SK-N-MC (cell line): ENCODE measurements at regions not wholly inside any gene's neighbourhood (a gene's known extent, or its start where the extent isn't known, plus 50 kb on each side); places are given as distances from the start of the nearest gene placed in this dataset.
"Not testable (repeated sequence)": the region's sequence is repeated elsewhere in the genome, so short reads cannot be mapped to it uniquely, and the experiment has no call there.

Experiments used
- DNase-seq: peaks from one replicate; pipeline ENCODE4 v3.0.0-alpha.2; 2011; ENCODE audit warnings: low read depth, low spot score
- H3K27ac ChIP-seq: fragments of 200-600 bp; sonication (generic); 2 replicates; pipeline ENCODE4 v1.5.1; 2016; ENCODE audit warnings: mixed run types
- H3K36me3 ChIP-seq: fragments of 200-600 bp; sonication (generic); 2 replicates; pipeline ENCODE4 v1.6.1; 2017; ENCODE audit warnings: antibody characterized with exemption, low read length, mixed read lengths; ENCODE audit not compliant: insufficient read depth
- H3K4me3 ChIP-seq: fragments of 200-600 bp; sonication (generic); 2 replicates; pipeline ENCODE4 v1.5.1; 2016
- H3K9ac ChIP-seq: fragments of 200-600 bp; sonication (generic); 2 replicates; pipeline ENCODE4 v1.8.0; 2017; ENCODE audit warnings: mixed run types, mixed read lengths; ENCODE audit not compliant: insufficient read length
- H3K9me3 ChIP-seq: fragments of 200-600 bp; sonication (generic); 2 replicates; pipeline ENCODE4 v1.6.1; 2017; ENCODE audit warnings: low read depth, mild to moderate bottlenecking, antibody characterized with exemption, low read length, moderate library complexity, mixed read lengths
- EZH2 ChIP-seq: fragments of 200-600 bp; sonication (generic); IDR thresholded peaks from one replicate; pipeline ENCODE4 v1.6.1; 2017; ENCODE audit warnings: antibody characterized with exemption
- FOXP2 ChIP-seq: optimal IDR thresholded peaks from 2 replicates; pipeline ENCODE3; 2011; ENCODE audit warnings: mild to moderate bottlenecking, moderate library complexity; ENCODE audit not compliant: insufficient read depth; ENCODE audit errors: extremely low read length, control extremely low read depth
- POLR2AphosphoS5 ChIP-seq: IDR thresholded peaks from 2 replicates; pipeline ENCODE4 v1.6.1; 2012; ENCODE audit warnings: mild to moderate bottlenecking, low read depth, low read length, borderline replicate concordance

- no peak for TF ChIP-seq EZH2
- no peak for TF ChIP-seq POLR2AphosphoS5
- TF ChIP-seq FOXP2 = no peak
- no peak overlapping the region for H3K9ac ChIP-seq
- no peak overlapping the region for H3K27ac ChIP-seq
- no peak for DNase-seq
- no peak overlapping the region for H3K4me3 ChIP-seq
- no peaks in the 10 kb centered on the region for H3K36me3 ChIP-seq
- no peaks in the 10 kb centered on the region for H3K9me3 ChIP-seq
Measured at GRCh38 chr11:11210446-11210845, 142.6 kb downstream of the CSNK2A3 start.

GRCh38 chr11:11209967-11210366 is 143.1 kb downstream of the CSNK2A3 start:
- no peak overlapping the region for H3K4me3 ChIP-seq
- H3K27ac ChIP-seq = no peak overlapping the region
- no peak for DNase-seq
- H3K9ac ChIP-seq = no peak overlapping the region
- no peak for TF ChIP-seq EZH2
- H3K36me3 ChIP-seq = no peaks in the 10 kb centered on the region
- no peaks in the 10 kb centered on the region for H3K9me3 ChIP-seq

- no peaks in the 10 kb centered on the region for H3K36me3 ChIP-seq
- H3K4me3 ChIP-seq = no peak overlapping the region
- no peak overlapping the region for H3K9ac ChIP-seq
- no peak overlapping the region for H3K27ac ChIP-seq
- no peaks in the 10 kb centered on the region for H3K9me3 ChIP-seq
- TF ChIP-seq FOXP2 (no peak), EZH2 (no peak), POLR2AphosphoS5 (no peak)
- DNase-seq = no peak
Measured at GRCh38 chr11:11208994-11209393, 144.1 kb downstream of the CSNK2A3 start.

- no peak overlapping the region for H3K4me3 ChIP-seq
- no peaks in the 10 kb centered on the region for H3K36me3 ChIP-seq
- no peak overlapping the region for H3K27ac ChIP-seq
- no peak for DNase-seq
- no peaks in the 10 kb centered on the region for H3K9me3 ChIP-seq
- no peak overlapping the region for H3K9ac ChIP-seq
- TF ChIP-seq POLR2AphosphoS5 (no peak), EZH2 (no peak), FOXP2 (no peak)
Measured at GRCh38 chr11:11207428-11207827, 145.6 kb downstream of the CSNK2A3 start.

GRCh38 chr11:11206484-11206883 is 146.6 kb downstream of the CSNK2A3 start:
- H3K27ac ChIP-seq = no peak overlapping the region
- TF ChIP-seq FOXP2 (no peak), POLR2AphosphoS5 (no peak), EZH2 (peak; percentile 20)
- no peaks in the 10 kb centered on the region for H3K36me3 ChIP-seq
- no peak for DNase-seq
- H3K4me3 ChIP-seq = no peak overlapping the region
- H3K9ac ChIP-seq = no peak overlapping the region
- no peaks in the 10 kb centered on the region for H3K9me3 ChIP-seq

- no peak for TF ChIP-seq POLR2AphosphoS5
- no peak for TF ChIP-seq EZH2
- no peak for TF ChIP-seq FOXP2
- DNase-seq = no peak
- no peak overlapping the region for H3K4me3 ChIP-seq
- H3K9me3 ChIP-seq = no peaks in the 10 kb centered on the region
- H3K36me3 ChIP-seq = no peaks in the 10 kb centered on the region
- H3K9ac ChIP-seq = no peak overlapping the region
- no peak overlapping the region for H3K27ac ChIP-seq
Measured at GRCh38 chr11:11202885-11203284, 150.2 kb downstream of the CSNK2A3 start.

- H3K4me3 ChIP-seq, H3K36me3 ChIP-seq, DNase-seq, H3K27ac ChIP-seq, H3K9me3 ChIP-seq, H3K9ac ChIP-seq: not testable (repeated sequence)
Measured at GRCh38 chr11:11201302-11201701, 151.7 kb downstream of the CSNK2A3 start.

GRCh38 chr11:11192541-11192940 is 160.5 kb downstream of the CSNK2A3 start:
- H3K36me3 ChIP-seq = no peaks in the 10 kb centered on the region
- no peak overlapping the region for H3K27ac ChIP-seq
- no peak overlapping the region for H3K4me3 ChIP-seq
- no peaks in the 10 kb centered on the region for H3K9me3 ChIP-seq
- no peak overlapping the region for H3K9ac ChIP-seq
- TF ChIP-seq POLR2AphosphoS5 (no peak), FOXP2 (no peak), EZH2 (no peak)
- no peak for DNase-seq

GRCh38 chr11:11189506-11189905 is 163.5 kb downstream of the CSNK2A3 start:
- Histone ChIP-seq H3K36me3 (no peaks in the 10 kb centered on the region), H3K9me3 (no peaks in the 10 kb centered on the region), H3K27ac (no peak overlapping the region), H3K9ac (no peak overlapping the region), H3K4me3 (no peak overlapping the region)
- no peak for DNase-seq
- TF ChIP-seq EZH2 (no peak), FOXP2 (no peak), POLR2AphosphoS5 (no peak)
